Smooth muscle cell (in vitro differentiated cells): ENCODE measurements at regions not wholly inside any gene's neighbourhood (a gene's known extent, or its start where the extent isn't known, plus 50 kb on each side); places are given as distances from the start of the nearest gene placed in this dataset.

ENCODE experiments used
- DNase-seq: peaks from one replicate; lab custom pipeline; 2025; ENCODE audit not compliant: unreplicated experiment; lab: John Stamatoyannopoulos, UW
- H2AFZ ChIP-seq: fragments of 200-600 bp; sonication (generic); 2 replicates; pipeline ENCODE4 v1.6.0; 2016; ENCODE audit warnings: antibody characterized with exemption, low read depth, mild to moderate bottlenecking
- H3F3A ChIP-seq: fragments of 200-600 bp; sonication (generic); 2 replicates; pipeline ENCODE4 v1.6.0; 2017; ENCODE audit warnings: antibody characterized with exemption, low read depth
- H3K27ac ChIP-seq: fragments of 200-600 bp; sonication (generic); 2 replicates; pipeline ENCODE4 v1.5.1; 2016; ENCODE audit warnings: low read depth, mild to moderate bottlenecking
- H3K27me3 ChIP-seq: fragments of 200-600 bp; sonication (generic); 2 replicates; pipeline ENCODE4 v1.6.1; 2016; ENCODE audit warnings: low read depth, mild to moderate bottlenecking
- H3K36me3 ChIP-seq: fragments of 200-600 bp; sonication (generic); 2 replicates; pipeline ENCODE4 v1.5.1; 2016; ENCODE audit warnings: low read depth
- H3K4me1 ChIP-seq: fragments of 200-600 bp; sonication (generic); 2 replicates; pipeline ENCODE4 v1.5.1; 2016; ENCODE audit warnings: low read depth
- H3K4me2 ChIP-seq: fragments of 200-600 bp; sonication (generic); 2 replicates; pipeline ENCODE4 v1.6.0; 2016; ENCODE audit warnings: mild to moderate bottlenecking
- H3K4me3 ChIP-seq: fragments of 200-600 bp; sonication (generic); 2 replicates; pipeline ENCODE4 v1.5.1; 2016; ENCODE audit warnings: mild to moderate bottlenecking
- H3K79me2 ChIP-seq: fragments of 200-600 bp; sonication (generic); 2 replicates; pipeline ENCODE4 v1.6.0; 2016; ENCODE audit warnings: low read depth, mild to moderate bottlenecking
- H3K9ac ChIP-seq: fragments of 200-600 bp; sonication (generic); 2 replicates; pipeline ENCODE4 v1.6.0; 2016; ENCODE audit warnings: low read depth
- H3K9me3 ChIP-seq: fragments of 200-600 bp; sonication (generic); replicated peaks from 2 replicates; pipeline ENCODE4 v1.5.1; 2016; ENCODE audit warnings: low read depth
- H4K20me1 ChIP-seq: fragments of 200-600 bp; sonication (generic); 2 replicates; pipeline ENCODE4 v1.6.0; 2016; ENCODE audit warnings: low read depth
- CTCF ChIP-seq: fragments of 200-600 bp; sonication (generic); IDR thresholded peaks from 2 replicates; pipeline ENCODE4 v1.5.1; 2017; ENCODE audit warnings: borderline replicate concordance, mild to moderate bottlenecking, antibody characterized with exemption; ENCODE audit not compliant: insufficient read depth, poor library complexity, severe bottlenecking
- WGBS: methylation state at CpG from one replicate; pipeline ENCODE4 v1.1.7; 2016; ENCODE audit warnings: low lambda C conversion rate; 5-methylcytosine and 5-hydroxymethylcytosine counted together

GRCh38 chr7:27386581-27386980 lies 144.0 kb downstream of the EVX1 start:
- Histone ChIP-seq H3K4me2 (no peak overlapping the region), H3F3A (no peaks in the 10 kb centered on the region), H3K4me3 (no peak overlapping the region), H3K9me3 (no peaks in the 10 kb centered on the region), H3K36me3 (no peaks in the 10 kb centered on the region), H2AFZ (no peak overlapping the region), H3K79me2 (no peaks in the 10 kb centered on the region), H3K27ac (no peak overlapping the region), H4K20me1 (no peaks in the 10 kb centered on the region), H3K4me1 (no peaks in the 10 kb centered on the region), H3K9ac (no peak overlapping the region), H3K27me3 (no peaks in the 10 kb centered on the region)
- DNase-seq = no peak
- 85% methylated on average over 6 of the region's 6 CpGs for whole genome bisulfite sequencing
- no peak for TF ChIP-seq CTCF

- Histone ChIP-seq H4K20me1 (no peaks in the 10 kb centered on the region), H3K9ac (no peak overlapping the region), H3K27me3 (no peaks in the 10 kb centered on the region), H3K79me2 (no peaks in the 10 kb centered on the region), H3K27ac (no peak overlapping the region), H3K4me2 (no peak overlapping the region), H3K4me1 (no peaks in the 10 kb centered on the region), H3K4me3 (no peak overlapping the region), H3K36me3 (no peaks in the 10 kb centered on the region), H3F3A (no peaks in the 10 kb centered on the region), H3K9me3 (no peaks in the 10 kb centered on the region), H2AFZ (no peak overlapping the region)
- TF ChIP-seq CTCF = no peak
- DNase-seq = no peak
- 94% methylated on average over 4 of the region's 4 CpGs for WGBS
Observed at GRCh38 chr7:27387864-27388263, 145.3 kb downstream of the EVX1 start.

- Histone ChIP-seq H3K36me3 (no peaks in the 10 kb centered on the region), H3K9me3 (no peaks in the 10 kb centered on the region), H3K4me1 (no peaks in the 10 kb centered on the region), H3K27me3 (no peaks in the 10 kb centered on the region), H3K27ac (no peak overlapping the region), H2AFZ (no peak overlapping the region), H3K4me3 (no peak overlapping the region), H3K9ac (no peak overlapping the region), H3K79me2 (no peaks in the 10 kb centered on the region), H4K20me1 (no peaks in the 10 kb centered on the region), H3F3A (no peaks in the 10 kb centered on the region), H3K4me2 (no peak overlapping the region)
- 90% methylated on average over 7 of the region's 7 CpGs for WGBS
- no peak for TF ChIP-seq CTCF
- no peak for DNase-seq
Observed at GRCh38 chr7:27388561-27388960, 146.0 kb downstream of the EVX1 start.

- Histone ChIP-seq H4K20me1 (no peaks in the 10 kb centered on the region), H3K27ac (no peak overlapping the region), H3K9me3 (no peaks in the 10 kb centered on the region), H3K4me1 (no peaks in the 10 kb centered on the region), H3K27me3 (no peaks in the 10 kb centered on the region), H3K4me3 (no peak overlapping the region), H3K79me2 (no peaks in the 10 kb centered on the region), H3K36me3 (no peaks in the 10 kb centered on the region), H3K9ac (no peak overlapping the region), H3K4me2 (no peak overlapping the region), H3F3A (no peaks in the 10 kb centered on the region), H2AFZ (no peak overlapping the region)
- no peak for TF ChIP-seq CTCF
- DNase-seq = no peak
- WGBS = 44% methylated on average over 3 of the region's 3 CpGs
Observed at GRCh38 chr7:27389496-27389895, 146.9 kb downstream of the EVX1 start.
